H1 (cell line): ENCODE measurements at regions not wholly inside any gene's neighbourhood (a gene's known extent, or its start where the extent isn't known, plus 50 kb on each side); places are given as distances from the start of the nearest gene placed in this dataset.

Experiments used
- MAX ChIP-seq: IDR thresholded peaks from 2 replicates; pipeline ENCODE4 v1.6.1; 2012; ENCODE audit warnings: inconsistent platforms
- PHF8 ChIP-seq: fragments of 200-600 bp; sonication (generic); conservative IDR thresholded peaks from 2 replicates; pipeline ENCODE4 v1.7.1; 2012; ENCODE audit warnings: low read depth, mild to moderate bottlenecking, inconsistent platforms, low read length, moderate library complexity

- no peak for TF ChIP-seq PHF8
- TF ChIP-seq MAX = no peak
Observed at GRCh38 chr19:27929399-27929798, 1283.6 kb downstream of the UQCRFS1 start (continued).
